Liver (tissue), 8 donors: ENCODE measurements at regions not wholly inside any gene's neighbourhood (a gene's known extent, or its start where the extent isn't known, plus 50 kb on each side); places are given as distances from the start of the nearest gene placed in this dataset.
"Not testable (repeated sequence)": the region's sequence is repeated elsewhere in the genome, so short reads cannot be mapped to it uniquely, and the experiment has no call there.

Source experiments
- DNase-seq: peaks from one replicate; pipeline ENCODE4 v3.0.0-alpha.2; 2017; ENCODE audit warnings: low spot score
- H3K27ac ChIP-seq, 2 donors: one replicate each; pipeline ENCODE4 v1.7.0; 2013; ENCODE audit warnings: inconsistent platforms in 2 of 2, low read length in 2 of 2, control low read depth in 1 of 2, low read depth in 1 of 2, mild to moderate bottlenecking in 1 of 2
- H3K27me3 ChIP-seq, 4 donors: one replicate each; pipeline versions ENCODE4 v1.6.1 to v1.7.0; 2013; ENCODE audit warnings: low read length in 3 of 4, inconsistent platforms in 1 of 4, mild to moderate bottlenecking in 1 of 4, moderate library complexity in 1 of 4; ENCODE audit not compliant: control insufficient read depth in 4 of 4, insufficient read depth in 4 of 4
- H3K36me3 ChIP-seq, 4 donors: one replicate each; pipeline versions ENCODE4 v1.6.1 to v1.7.0; 2013; ENCODE audit warnings: low read length in 3 of 4, mild to moderate bottlenecking in 3 of 4, low read depth in 1 of 4, moderate library complexity in 1 of 4; ENCODE audit not compliant: control insufficient read depth in 4 of 4, insufficient read depth in 3 of 4
- H3K4me1 ChIP-seq, 4 donors: one replicate each; pipeline versions ENCODE4 v1.6.1 to v1.7.0; 2013; ENCODE audit warnings: low read length in 3 of 4, mild to moderate bottlenecking in 3 of 4, moderate library complexity in 1 of 4; ENCODE audit not compliant: control insufficient read depth in 4 of 4, insufficient read depth in 4 of 4
- H3K4me3 ChIP-seq, 3 donors: one replicate each; pipeline versions ENCODE4 v1.6.1 to v1.7.0; 2013; ENCODE audit warnings: low read length in 3 of 3, control low read depth in 1 of 3, low read depth in 1 of 3, mild to moderate bottlenecking in 1 of 3
- H3K9ac ChIP-seq, 2 donors: one replicate each; pipeline ENCODE4 v1.7.0; 2013; ENCODE audit warnings: low read length in 2 of 2, mild to moderate bottlenecking in 2 of 2, moderate library complexity in 2 of 2, control low read depth in 1 of 2, low read depth in 1 of 2
- H3K9me3 ChIP-seq, 4 donors: one replicate each; pipeline versions ENCODE4 v1.6.1 to v1.7.0; 2013; ENCODE audit warnings: low read length in 3 of 4; ENCODE audit not compliant: control insufficient read depth in 4 of 4
- EGR1 ChIP-seq, 2 donors: IDR thresholded peaks; 2 replicates each; pipeline ENCODE4 v1.6.1; 2016 to 2018; ENCODE audit warnings: antibody characterized with exemption in 2 of 2, low read depth in 2 of 2
- FOXA1 ChIP-seq: IDR thresholded peaks from 2 replicates; pipeline ENCODE4 v1.6.1; 2016; ENCODE audit warnings: antibody characterized with exemption
- FOXA2 ChIP-seq: IDR thresholded peaks from 2 replicates; pipeline ENCODE4 v1.6.1; 2016; ENCODE audit warnings: antibody characterized with exemption
- GABPA ChIP-seq, 2 donors: IDR thresholded peaks in 1 of 2; conservative IDR thresholded peaks in 1 of 2; 2 replicates each; pipeline ENCODE4 v1.6.1; 2016; ENCODE audit warnings: antibody characterized with exemption in 2 of 2, mild to moderate bottlenecking in 1 of 2, moderate library complexity in 1 of 2
- HNF4A ChIP-seq, 2 donors: conservative IDR thresholded peaks; 2 replicates each; pipeline ENCODE4 v1.6.1; 2016; ENCODE audit warnings: antibody characterized with exemption in 2 of 2, mild to moderate bottlenecking in 2 of 2
- HNF4G ChIP-seq: IDR thresholded peaks from 2 replicates; pipeline ENCODE4 v1.6.1; 2016; ENCODE audit warnings: antibody characterized with exemption
- JUND ChIP-seq, 2 donors: IDR thresholded peaks; 2 replicates each; pipeline ENCODE4 v1.6.1; 2016; ENCODE audit warnings: antibody characterized with exemption in 2 of 2
- MAX ChIP-seq: IDR thresholded peaks from 2 replicates; pipeline ENCODE4 v1.6.1; 2016; ENCODE audit warnings: antibody characterized with exemption
- NR2F2 ChIP-seq: IDR thresholded peaks from 2 replicates; pipeline ENCODE4 v1.6.1; 2016; ENCODE audit warnings: antibody characterized with exemption
- RAD21 ChIP-seq, 2 donors: IDR thresholded peaks; 2 replicates each; pipeline ENCODE4 v1.6.1; 2016; ENCODE audit warnings: antibody characterized with exemption in 2 of 2, mild to moderate bottlenecking in 2 of 2
- RXRA ChIP-seq, 2 donors: IDR thresholded peaks; 2 replicates each; pipeline ENCODE4 v1.6.1; 2017 to 2018; ENCODE audit warnings: antibody characterized with exemption in 2 of 2, mild to moderate bottlenecking in 1 of 2
- SP1 ChIP-seq: IDR thresholded peaks from 2 replicates; pipeline ENCODE4 v1.6.1; 2018; ENCODE audit warnings: antibody characterized with exemption, mild to moderate bottlenecking
- TAF1 ChIP-seq: conservative IDR thresholded peaks from 2 replicates; pipeline ENCODE4 v1.6.1; 2016; ENCODE audit warnings: antibody characterized with exemption, mild to moderate bottlenecking
- YY1 ChIP-seq: IDR thresholded peaks from 2 replicates; pipeline ENCODE4 v1.6.1; 2016; ENCODE audit warnings: antibody characterized with exemption, mild to moderate bottlenecking
- WGBS: extraction: QIAGEN DNeasy Blood & Tissue Kit; methylation state at CpG from one replicate; pipeline ENCODE4 v1.1.7; 2013; 5-methylcytosine and 5-hydroxymethylcytosine counted together
- TF ChIP-seq, protein P1 (sequence below): IDR thresholded peaks from 2 replicates; pipeline ENCODE4 v1.6.1; 2016; ENCODE audit warnings: antibody characterized with exemption
- TF ChIP-seq, protein P2 (sequence below): IDR thresholded peaks from 2 replicates; pipeline ENCODE4 v1.6.1; 2016; ENCODE audit warnings: antibody characterized with exemption
- TF ChIP-seq, protein P3 (sequence below): fragments of 150-350 bp; IDR thresholded peaks from 2 replicates; pipeline ENCODE4 v1.5.1; 2017; ENCODE audit warnings: improper control_type of control experiment, low read depth, low read length; ENCODE audit not compliant: missing input control
- donor health status: healthy.
- donor health status: healthy.
- donor health status: healthy.
- donor health status: healthy.
- donor health status: healthy.

DNA sequence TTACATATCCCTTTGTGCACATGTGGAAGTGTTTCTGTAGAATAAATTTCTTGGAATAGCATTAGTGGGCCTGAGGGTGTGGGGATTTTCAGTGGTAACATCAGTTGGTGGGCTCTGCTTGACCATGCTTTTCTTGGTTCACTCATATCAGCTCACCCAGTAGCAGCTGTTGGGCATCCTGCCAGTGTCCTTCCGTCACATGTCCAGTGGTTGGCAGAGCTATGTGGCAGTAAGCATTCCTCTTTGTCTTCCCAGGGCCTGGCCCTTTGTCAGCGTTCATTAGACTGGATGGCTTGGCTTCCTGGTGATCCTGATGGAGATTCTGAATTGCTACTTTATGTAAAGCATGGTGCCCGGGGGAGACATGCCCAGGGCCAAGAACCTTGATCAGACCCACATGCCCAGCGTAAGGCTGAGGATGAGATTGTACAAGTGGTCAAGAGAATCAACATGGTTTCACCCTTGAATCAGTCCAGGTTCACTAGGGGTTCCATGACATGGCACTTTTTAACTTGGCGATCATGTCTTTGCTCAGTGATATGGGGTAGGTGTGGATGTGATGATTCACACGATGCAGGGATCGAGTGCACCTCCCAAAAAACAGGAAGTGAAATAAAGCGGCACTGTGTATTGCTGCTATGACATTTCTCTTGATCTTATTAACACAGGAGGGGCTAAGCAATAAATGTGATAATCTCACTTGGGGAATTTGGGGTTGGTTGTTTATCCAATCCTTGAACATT lies 72.1 kb upstream of the IGFBP7 start:
- Histone ChIP-seq H3K36me3 (no peaks in the 10 kb centered on the region), H3K4me1 (no peaks in the 10 kb centered on the region), H3K4me3 (no peak overlapping the region), H3K27ac (no peak overlapping the region), H3K27me3 (no peaks in the 10 kb centered on the region), H3K9ac (no peak overlapping the region), H3K9me3 (peaks cover 0 to 2% (median 0%) of the 10 kb centered on the region in 4 donors)
- no peak for TF ChIP-seq YY1
- 78% methylated on average over 8 of the region's 8 CpGs for WGBS
- DNase-seq, result no peak

DNA sequence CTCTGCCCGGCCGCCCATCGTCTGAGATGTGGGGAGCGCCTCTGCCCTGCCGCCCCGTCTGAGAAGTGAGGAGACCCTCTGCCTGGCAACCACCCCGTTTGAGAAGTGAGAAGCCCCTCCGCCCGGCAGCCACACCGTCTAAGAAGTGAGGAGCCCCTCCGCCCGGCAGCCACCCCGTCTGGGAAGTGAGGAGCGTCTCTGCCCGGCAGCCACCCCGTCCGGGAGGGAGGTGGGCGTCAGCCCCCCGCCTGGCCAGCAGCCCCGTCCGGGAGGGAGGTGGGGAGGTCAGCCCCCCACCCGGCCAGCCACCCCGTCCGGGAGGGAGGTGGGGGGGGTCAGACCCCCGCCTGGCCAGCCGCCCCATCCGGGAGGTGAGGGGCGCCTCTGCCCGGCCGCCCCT lies 63.0 kb upstream of the IGFBP7 start:
- not testable (repeated sequence) for H3K4me3 ChIP-seq, H3K36me3 ChIP-seq, H3K9me3 ChIP-seq, H3K4me1 ChIP-seq, DNase-seq, H3K27me3 ChIP-seq, H3K27ac ChIP-seq, H3K9ac ChIP-seq
- WGBS, result 96% methylated on average over 30 of the region's 30 CpGs

- no peak for TF ChIP-seq TAF1
- no peak for TF ChIP-seq NR2F2
- no peak for TF ChIP-seq RAD21 (IDR thresholded peaks at IDR 0.05)
- TF ChIP-seq, protein P1, sequence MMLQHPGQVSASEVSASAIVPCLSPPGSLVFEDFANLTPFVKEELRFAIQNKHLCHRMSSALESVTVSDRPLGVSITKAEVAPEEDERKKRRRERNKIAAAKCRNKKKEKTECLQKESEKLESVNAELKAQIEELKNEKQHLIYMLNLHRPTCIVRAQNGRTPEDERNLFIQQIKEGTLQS, result no peak
- TF ChIP-seq EGR1 (IDR thresholded peaks at IDR 0.05; ENCODE audit: low read depth in 2 of 2), result no peak
- TF ChIP-seq JUND (IDR thresholded peaks at IDR 0.05), result no peak
- TF ChIP-seq, protein P2, sequence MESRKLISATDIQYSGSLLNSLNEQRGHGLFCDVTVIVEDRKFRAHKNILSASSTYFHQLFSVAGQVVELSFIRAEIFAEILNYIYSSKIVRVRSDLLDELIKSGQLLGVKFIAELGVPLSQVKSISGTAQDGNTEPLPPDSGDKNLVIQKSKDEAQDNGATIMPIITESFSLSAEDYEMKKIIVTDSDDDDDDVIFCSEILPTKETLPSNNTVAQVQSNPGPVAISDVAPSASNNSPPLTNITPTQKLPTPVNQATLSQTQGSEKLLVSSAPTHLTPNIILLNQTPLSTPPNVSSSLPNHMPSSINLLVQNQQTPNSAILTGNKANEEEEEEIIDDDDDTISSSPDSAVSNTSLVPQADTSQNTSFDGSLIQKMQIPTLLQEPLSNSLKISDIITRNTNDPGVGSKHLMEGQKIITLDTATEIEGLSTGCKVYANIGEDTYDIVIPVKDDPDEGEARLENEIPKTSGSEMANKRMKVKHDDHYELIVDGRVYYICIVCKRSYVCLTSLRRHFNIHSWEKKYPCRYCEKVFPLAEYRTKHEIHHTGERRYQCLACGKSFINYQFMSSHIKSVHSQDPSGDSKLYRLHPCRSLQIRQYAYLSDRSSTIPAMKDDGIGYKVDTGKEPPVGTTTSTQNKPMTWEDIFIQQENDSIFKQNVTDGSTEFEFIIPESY, result no peak
- TF ChIP-seq MAX, result no peak
- no peak for TF ChIP-seq RXRA (IDR thresholded peaks at IDR 0.05)
- TF ChIP-seq FOXA1, result no peak
- TF ChIP-seq FOXA2, result no peak
- TF ChIP-seq, protein P3, sequence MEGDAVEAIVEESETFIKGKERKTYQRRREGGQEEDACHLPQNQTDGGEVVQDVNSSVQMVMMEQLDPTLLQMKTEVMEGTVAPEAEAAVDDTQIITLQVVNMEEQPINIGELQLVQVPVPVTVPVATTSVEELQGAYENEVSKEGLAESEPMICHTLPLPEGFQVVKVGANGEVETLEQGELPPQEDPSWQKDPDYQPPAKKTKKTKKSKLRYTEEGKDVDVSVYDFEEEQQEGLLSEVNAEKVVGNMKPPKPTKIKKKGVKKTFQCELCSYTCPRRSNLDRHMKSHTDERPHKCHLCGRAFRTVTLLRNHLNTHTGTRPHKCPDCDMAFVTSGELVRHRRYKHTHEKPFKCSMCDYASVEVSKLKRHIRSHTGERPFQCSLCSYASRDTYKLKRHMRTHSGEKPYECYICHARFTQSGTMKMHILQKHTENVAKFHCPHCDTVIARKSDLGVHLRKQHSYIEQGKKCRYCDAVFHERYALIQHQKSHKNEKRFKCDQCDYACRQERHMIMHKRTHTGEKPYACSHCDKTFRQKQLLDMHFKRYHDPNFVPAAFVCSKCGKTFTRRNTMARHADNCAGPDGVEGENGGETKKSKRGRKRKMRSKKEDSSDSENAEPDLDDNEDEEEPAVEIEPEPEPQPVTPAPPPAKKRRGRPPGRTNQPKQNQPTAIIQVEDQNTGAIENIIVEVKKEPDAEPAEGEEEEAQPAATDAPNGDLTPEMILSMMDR, result no peak
- TF ChIP-seq GABPA (IDR thresholded peaks at IDR 0.05 in 1 of 2, conservative IDR thresholded peaks at IDR 0.05 in 1 of 2), result no peak
- TF ChIP-seq HNF4G, result no peak
- no peak for TF ChIP-seq SP1
- no peak for TF ChIP-seq HNF4A (conservative IDR thresholded peaks at IDR 0.05)
- no peaks in the 10 kb centered on the region for H3K36me3 ChIP-seq
- 45% methylated on average over 3 of the region's 3 CpGs for WGBS
Measured at GRCh38 chr4:57172065-57172464, 61.9 kb upstream of the IGFBP7 start.

More at GRCh38 chr4:57172065-57172464, 61.9 kb upstream of the IGFBP7 start:
- H3K9me3 ChIP-seq, result no peaks in the 10 kb centered on the region
- no peaks in the 10 kb centered on the region for H3K27me3 ChIP-seq
- no peak overlapping the region for H3K9ac ChIP-seq
- H3K4me3 ChIP-seq, result no peak overlapping the region
- DNase-seq, result no peak
- H3K4me1 ChIP-seq, result no peaks in the 10 kb centered on the region
- H3K27ac ChIP-seq, result no peak overlapping the region
